IPS-20b (cell line): ENCODE measurements at regions not wholly inside any gene's neighbourhood (a gene's known extent, or its start where the extent isn't known, plus 50 kb on each side); places are given as distances from the start of the nearest gene placed in this dataset.

Source experiments
- H3K27ac ChIP-seq: one replicate; pipeline ENCODE4 v1.5.1; 2013; ENCODE audit warnings: low read length
- H3K27me3 ChIP-seq: 2 replicates; pipeline ENCODE4 v1.6.1; 2013; ENCODE audit warnings: mild to moderate bottlenecking, low read length, inconsistent platforms; ENCODE audit not compliant: insufficient read depth
- H3K36me3 ChIP-seq: 2 replicates; pipeline ENCODE4 v1.6.1; 2013; ENCODE audit warnings: low read depth, mild to moderate bottlenecking, inconsistent platforms, low read length, moderate library complexity; ENCODE audit not compliant: insufficient read depth
- H3K4me1 ChIP-seq: 2 replicates; pipeline ENCODE4 v1.6.1; 2013; ENCODE audit warnings: mild to moderate bottlenecking, control low read depth, inconsistent platforms, low read length, moderate library complexity; ENCODE audit not compliant: insufficient read depth
- H3K4me3 ChIP-seq: 2 replicates; pipeline ENCODE4 v1.5.1; 2013; ENCODE audit warnings: mild to moderate bottlenecking, low read length, inconsistent platforms
- H3K9ac ChIP-seq: 2 replicates; pipeline ENCODE4 v1.6.1; 2013; ENCODE audit warnings: low read depth, mild to moderate bottlenecking, inconsistent platforms, low read length, moderate library complexity
- H3K9me3 ChIP-seq: 2 replicates; pipeline ENCODE4 v1.6.1; 2013; ENCODE audit warnings: mild to moderate bottlenecking, low read depth, low read length, inconsistent platforms; ENCODE audit not compliant: insufficient read depth

- no peaks in the 10 kb centered on the region for H3K36me3 ChIP-seq
- H3K4me3 ChIP-seq, result no peak overlapping the region
- no peaks in the 10 kb centered on the region for H3K4me1 ChIP-seq
- H3K9me3 ChIP-seq, result peaks cover 11% of the 10 kb centered on the region
- H3K27me3 ChIP-seq, result no peaks in the 10 kb centered on the region
- no peak overlapping the region for H3K27ac ChIP-seq
- no peak overlapping the region for H3K9ac ChIP-seq
These were observed 68.5 kb upstream of the HMX1 start for GRCh38 chr4:8939840-8940742.

GRCh38 chr4:8939160-8939839, 67.7 kb upstream of the HMX1 start:
- Histone ChIP-seq H3K36me3 (no peaks in the 10 kb centered on the region), H3K4me3 (no peak overlapping the region), H3K9me3 (peaks cover 19% of the 10 kb centered on the region), H3K27ac (no peak overlapping the region), H3K4me1 (no peaks in the 10 kb centered on the region), H3K9ac (no peak overlapping the region), H3K27me3 (no peaks in the 10 kb centered on the region)

- Histone ChIP-seq H3K4me3 (no peak overlapping the region), H3K36me3 (no peaks in the 10 kb centered on the region)
These were observed 67.0 kb upstream of the HMX1 start for GRCh38 chr4:8938623-8939022.

GRCh38 chr4:8938137-8938536, 66.5 kb upstream of the HMX1 start:
- no peaks in the 10 kb centered on the region for H3K4me1 ChIP-seq
- H3K27me3 ChIP-seq, result no peaks in the 10 kb centered on the region
- no peaks in the 10 kb centered on the region for H3K36me3 ChIP-seq
- H3K4me3 ChIP-seq, result no peak overlapping the region
- no peak overlapping the region for H3K9ac ChIP-seq
- peaks cover 30% of the 10 kb centered on the region for H3K9me3 ChIP-seq
- no peak overlapping the region for H3K27ac ChIP-seq

More at GRCh38 chr4:8938623-8939022, 67.0 kb upstream of the HMX1 start:
- no peaks in the 10 kb centered on the region for H3K27me3 ChIP-seq
- no peaks in the 10 kb centered on the region for H3K4me1 ChIP-seq
- peaks cover 25% of the 10 kb centered on the region for H3K9me3 ChIP-seq
- H3K27ac ChIP-seq, result no peak overlapping the region
- H3K9ac ChIP-seq, result no peak overlapping the region

- H3K9me3 ChIP-seq, result peaks cover 65% of the 10 kb centered on the region
- no peak overlapping the region for H3K27ac ChIP-seq
- no peak overlapping the region for H3K4me3 ChIP-seq
- no peaks in the 10 kb centered on the region for H3K36me3 ChIP-seq
- no peaks in the 10 kb centered on the region for H3K4me1 ChIP-seq
- no peaks in the 10 kb centered on the region for H3K27me3 ChIP-seq
- H3K9ac ChIP-seq, result no peak overlapping the region
These were observed 61.2 kb upstream of the HMX1 start for GRCh38 chr4:8932884-8933283.

GRCh38 chr4:8928074-8928473, 56.4 kb upstream of the HMX1 start:
- no peaks in the 10 kb centered on the region for H3K27me3 ChIP-seq
- H3K36me3 ChIP-seq, result no peaks in the 10 kb centered on the region
- H3K27ac ChIP-seq, result no peak overlapping the region
- H3K4me3 ChIP-seq, result no peak overlapping the region
- no peak overlapping the region for H3K9ac ChIP-seq
- H3K9me3 ChIP-seq, result peaks cover 61% of the 10 kb centered on the region
- H3K4me1 ChIP-seq, result no peaks in the 10 kb centered on the region

- Histone ChIP-seq H3K27ac (no peak overlapping the region), H3K27me3 (peaks cover 11% of the 10 kb centered on the region), H3K9ac (no peak overlapping the region), H3K36me3 (no peaks in the 10 kb centered on the region), H3K4me1 (no peaks in the 10 kb centered on the region), H3K4me3 (no peak overlapping the region), H3K9me3 (peaks cover 32% of the 10 kb centered on the region)
These were observed 50.8 kb upstream of the HMX1 start for GRCh38 chr4:8922481-8922880.

- no peaks in the 10 kb centered on the region for H3K36me3 ChIP-seq
- H3K27me3 ChIP-seq, result peaks cover 18% of the 10 kb centered on the region
- H3K4me3 ChIP-seq, result no peak overlapping the region
- H3K9ac ChIP-seq, result no peak overlapping the region
- H3K4me1 ChIP-seq, result no peaks in the 10 kb centered on the region
- H3K27ac ChIP-seq, result no peak overlapping the region
- peaks cover 29% of the 10 kb centered on the region for H3K9me3 ChIP-seq
These were observed 49.8 kb upstream of the HMX1 start for GRCh38 chr4:8921465-8921864.
